ENCODE measurements at regions not wholly inside any gene's neighbourhood (a gene's known extent, or its start where the extent isn't known, plus 50 kb on each side); places are given as distances from the start of the nearest gene placed in this dataset.

DNA sequence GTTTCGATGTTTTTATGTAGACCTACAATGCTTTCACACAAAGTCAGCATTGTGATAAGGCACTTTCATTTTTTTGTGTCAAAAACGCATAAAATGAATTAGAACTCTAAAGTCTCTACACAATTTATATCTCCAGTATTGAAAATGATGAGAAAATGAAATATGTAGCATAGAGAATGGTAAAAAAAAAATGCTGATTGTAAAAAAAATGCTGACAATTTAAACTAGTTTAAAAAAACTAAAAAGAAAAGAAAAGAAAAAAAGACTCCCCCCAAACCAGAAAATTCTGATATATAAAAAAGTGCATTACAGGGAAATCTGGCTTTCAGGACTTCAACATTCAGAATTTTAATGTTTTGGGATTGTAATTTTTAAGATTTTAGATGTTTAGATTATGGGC is 148.1 kb downstream of the FZD1 start:
- TF ChIP-seq, protein P1, sequence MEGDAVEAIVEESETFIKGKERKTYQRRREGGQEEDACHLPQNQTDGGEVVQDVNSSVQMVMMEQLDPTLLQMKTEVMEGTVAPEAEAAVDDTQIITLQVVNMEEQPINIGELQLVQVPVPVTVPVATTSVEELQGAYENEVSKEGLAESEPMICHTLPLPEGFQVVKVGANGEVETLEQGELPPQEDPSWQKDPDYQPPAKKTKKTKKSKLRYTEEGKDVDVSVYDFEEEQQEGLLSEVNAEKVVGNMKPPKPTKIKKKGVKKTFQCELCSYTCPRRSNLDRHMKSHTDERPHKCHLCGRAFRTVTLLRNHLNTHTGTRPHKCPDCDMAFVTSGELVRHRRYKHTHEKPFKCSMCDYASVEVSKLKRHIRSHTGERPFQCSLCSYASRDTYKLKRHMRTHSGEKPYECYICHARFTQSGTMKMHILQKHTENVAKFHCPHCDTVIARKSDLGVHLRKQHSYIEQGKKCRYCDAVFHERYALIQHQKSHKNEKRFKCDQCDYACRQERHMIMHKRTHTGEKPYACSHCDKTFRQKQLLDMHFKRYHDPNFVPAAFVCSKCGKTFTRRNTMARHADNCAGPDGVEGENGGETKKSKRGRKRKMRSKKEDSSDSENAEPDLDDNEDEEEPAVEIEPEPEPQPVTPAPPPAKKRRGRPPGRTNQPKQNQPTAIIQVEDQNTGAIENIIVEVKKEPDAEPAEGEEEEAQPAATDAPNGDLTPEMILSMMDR (IDR thresholded peaks at IDR 0.05), result no peak
- no peak for TF ChIP-seq POLR2A (IDR thresholded peaks at IDR 0.05)
